Transverse colon (tissue), 4 donors: ENCODE measurements at regions not wholly inside any gene's neighbourhood (a gene's known extent, or its start where the extent isn't known, plus 50 kb on each side); places are given as distances from the start of the nearest gene placed in this dataset.
A peak's percentile ranks its signal among the peaks of the same experiment; 100 is the strongest.

Experiments used
- DNase-seq: peaks from one replicate; pipeline ENCODE4 v3.0.0-alpha.2; 2019
- H3K27ac ChIP-seq, 4 donors: fragments of 200-600 bp; sonication (generic); 2 replicates each; pipeline ENCODE4 v1.5.1; 2016 to 2018; ENCODE audit warnings: inconsistent platforms in 4 of 4
- H3K27me3 ChIP-seq: fragments of 200-600 bp; sonication (generic); 2 replicates; pipeline ENCODE4 v1.5.1; 2017; ENCODE audit warnings: inconsistent platforms
- H3K36me3 ChIP-seq, 4 donors: fragments of 200-600 bp; sonication (generic); 2 replicates each; pipeline ENCODE4 v1.5.1; 2017 to 2019; ENCODE audit warnings: inconsistent platforms in 4 of 4
- H3K4me1 ChIP-seq, 4 donors: fragments of 200-600 bp; sonication (generic); 2 replicates each; pipeline ENCODE4 v1.5.1; 2017 to 2020; ENCODE audit warnings: inconsistent platforms in 4 of 4
- H3K4me3 ChIP-seq, 4 donors: fragments of 200-600 bp; sonication (generic); 1 replicate in 1 of 4; 2 replicates in 3 of 4; pipeline versions ENCODE4 v1.5.1 to v1.6.1; 2017 to 2019; ENCODE audit warnings: inconsistent platforms in 4 of 4
- H3K9me3 ChIP-seq, 2 donors: fragments of 200-600 bp; sonication (generic); 2 replicates each; pipeline ENCODE4 v1.5.1; 2017 to 2019; ENCODE audit warnings: inconsistent platforms in 2 of 2
- EP300 ChIP-seq: sonication (generic); formaldehyde crosslinking; IDR thresholded peaks from one replicate; pipeline ENCODE4 v1.6.1; 2017; ENCODE audit warnings: antibody characterized with exemption, low read depth
- POLR2A ChIP-seq: fragments of 450-650 bp; IDR thresholded peaks from one replicate; pipeline ENCODE4 v1.6.1; 2016; ENCODE audit warnings: antibody characterized with exemption, mild to moderate bottlenecking, moderate library complexity
- POLR2AphosphoS5 ChIP-seq, 3 donors: sonication (generic); formaldehyde crosslinking; IDR thresholded peaks; one replicate each; pipeline ENCODE4 v1.6.1; 2016; ENCODE audit warnings: antibody characterized with exemption in 3 of 3
- WGBS, 2 donors: methylation state at CpG; one replicate each; pipeline ENCODE4 v1.1.5; 2018; ENCODE audit warnings: low coverage in 1 of 2; 5-methylcytosine and 5-hydroxymethylcytosine counted together
- in situ Hi-C, 4 donors: fragments of 200-750 bp; cut with MboI; loops; one replicate each; pipeline versions ENCODE4 v1.15.0 to v1.15.1; 2017; ENCODE audit warnings: low sequenced_read_pairs in 3 of 4, low pct_ligation_motif_present in 1 of 4, low pct_unique_long_range_greater_than_20kb in 1 of 4
- intact Hi-C: fragments of 100-400 bp; cut with DNase I; formaldehyde crosslinking; loops from one replicate; pipeline ENCODE4 v1.15.1; 2023; ENCODE audit warnings: low total_unique reads
- TF ChIP-seq, protein P1 (sequence below), 5 experiments: fragments of 200-600 bp in 3 of 5; fragments of 450-650 bp in 2 of 5; sonication (generic) in 3 of 5; IDR thresholded peaks; 1 replicate in 2 of 5; 2 replicates in 3 of 5; pipeline ENCODE4 v1.5.1; 2016 to 2017; ENCODE audit warnings: antibody characterized with exemption in 5 of 5, inconsistent platforms in 3 of 5, mild to moderate bottlenecking in 2 of 5, moderate library complexity in 1 of 5

DNA sequence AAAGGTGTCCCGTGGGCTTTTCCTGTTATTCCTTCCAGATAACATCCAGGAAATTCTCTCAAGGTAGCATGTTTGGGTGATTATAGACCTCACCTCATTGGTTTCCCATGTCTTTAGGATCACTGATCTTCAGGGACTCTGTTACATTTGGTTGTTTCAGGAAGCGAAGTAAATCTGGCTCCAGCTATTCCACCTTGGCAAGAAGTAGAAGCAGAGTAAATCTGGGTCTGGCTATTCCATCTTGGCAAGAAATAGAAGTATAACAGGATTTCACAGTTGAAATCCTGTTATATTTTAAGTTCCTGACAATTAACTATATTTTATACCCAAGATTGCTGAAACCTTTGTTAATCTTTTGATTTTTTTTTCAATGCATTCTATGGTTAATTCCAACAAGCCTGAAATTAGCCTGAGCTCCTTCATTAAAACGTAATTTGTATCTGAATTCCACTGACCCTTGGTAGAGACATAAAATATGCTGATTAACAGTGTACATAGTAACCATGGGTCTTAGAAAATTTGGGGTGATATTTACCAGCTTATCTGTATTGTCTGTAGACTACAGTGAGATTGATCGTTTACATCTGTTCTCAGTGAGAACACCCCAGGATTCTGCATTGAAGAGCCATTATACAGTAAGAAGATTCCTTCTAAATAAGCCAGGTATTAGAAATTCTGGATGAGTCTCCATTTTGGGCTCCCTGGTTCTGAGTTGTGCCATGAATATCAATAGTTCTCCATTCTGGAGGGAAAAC is 267.6 kb upstream of the SLITRK6 start:
- in situ Hi-C loops: no loop called here
- H3K36me3 ChIP-seq: no peaks in the 10 kb centered on the region
- no peaks in the 10 kb centered on the region for H3K27me3 ChIP-seq
- no peaks in the 10 kb centered on the region for H3K9me3 ChIP-seq
- intact Hi-C loops: no loop called here
- whole genome bisulfite sequencing, 2 donors: 61 to 63% methylated on average over 4 of the region's 4 CpGs
- H3K4me3 ChIP-seq: no peak overlapping the region
- no peak overlapping the region for H3K27ac ChIP-seq
- TF ChIP-seq, protein P1, sequence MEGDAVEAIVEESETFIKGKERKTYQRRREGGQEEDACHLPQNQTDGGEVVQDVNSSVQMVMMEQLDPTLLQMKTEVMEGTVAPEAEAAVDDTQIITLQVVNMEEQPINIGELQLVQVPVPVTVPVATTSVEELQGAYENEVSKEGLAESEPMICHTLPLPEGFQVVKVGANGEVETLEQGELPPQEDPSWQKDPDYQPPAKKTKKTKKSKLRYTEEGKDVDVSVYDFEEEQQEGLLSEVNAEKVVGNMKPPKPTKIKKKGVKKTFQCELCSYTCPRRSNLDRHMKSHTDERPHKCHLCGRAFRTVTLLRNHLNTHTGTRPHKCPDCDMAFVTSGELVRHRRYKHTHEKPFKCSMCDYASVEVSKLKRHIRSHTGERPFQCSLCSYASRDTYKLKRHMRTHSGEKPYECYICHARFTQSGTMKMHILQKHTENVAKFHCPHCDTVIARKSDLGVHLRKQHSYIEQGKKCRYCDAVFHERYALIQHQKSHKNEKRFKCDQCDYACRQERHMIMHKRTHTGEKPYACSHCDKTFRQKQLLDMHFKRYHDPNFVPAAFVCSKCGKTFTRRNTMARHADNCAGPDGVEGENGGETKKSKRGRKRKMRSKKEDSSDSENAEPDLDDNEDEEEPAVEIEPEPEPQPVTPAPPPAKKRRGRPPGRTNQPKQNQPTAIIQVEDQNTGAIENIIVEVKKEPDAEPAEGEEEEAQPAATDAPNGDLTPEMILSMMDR (IDR thresholded peaks at IDR 0.05): no peak
- TF ChIP-seq POLR2AphosphoS5 (IDR thresholded peaks at IDR 0.05): no peak
- TF ChIP-seq POLR2A: no peak
- no peak for TF ChIP-seq EP300
- no peak for DNase-seq
- no peaks in the 10 kb centered on the region for H3K4me1 ChIP-seq

DNA sequence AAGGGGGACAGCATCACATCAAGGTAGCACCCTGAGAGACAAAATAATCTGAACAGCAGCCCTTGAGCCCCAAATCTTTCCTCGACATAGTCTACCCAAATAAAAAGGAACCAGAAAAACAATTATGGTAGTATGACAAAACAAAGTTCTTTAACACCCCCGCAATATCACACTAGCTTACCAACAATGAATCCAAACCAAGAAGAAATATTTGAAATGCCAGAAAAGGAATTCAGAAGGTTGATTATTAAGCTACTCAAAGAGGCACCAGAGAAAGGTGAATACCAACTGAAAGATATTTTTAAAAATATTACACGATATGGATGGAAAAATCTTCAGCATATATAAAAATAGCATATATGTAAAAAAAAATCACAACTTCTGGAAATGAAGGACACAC is 252.9 kb upstream of the SLITRK6 start:
- TF ChIP-seq POLR2AphosphoS5 (IDR thresholded peaks at IDR 0.05) (no peak), POLR2A (no peak), EP300 (no peak)
- TF ChIP-seq, protein P1 (IDR thresholded peaks at IDR 0.05): no peak
- no peak for DNase-seq
- intact Hi-C loops (no loop called here), in situ Hi-C loops (no loop called here)
- no peaks in the 10 kb centered on the region for H3K4me1 ChIP-seq
- 87 to 89% methylated on average over 3 of the region's 3 CpGs for WGBS, 2 donors
- no peaks in the 10 kb centered on the region for H3K36me3 ChIP-seq
- H3K9me3 ChIP-seq: no peaks in the 10 kb centered on the region
- no peak overlapping the region for H3K27ac ChIP-seq
- no peaks in the 10 kb centered on the region for H3K27me3 ChIP-seq
- no peak overlapping the region for H3K4me3 ChIP-seq

DNA sequence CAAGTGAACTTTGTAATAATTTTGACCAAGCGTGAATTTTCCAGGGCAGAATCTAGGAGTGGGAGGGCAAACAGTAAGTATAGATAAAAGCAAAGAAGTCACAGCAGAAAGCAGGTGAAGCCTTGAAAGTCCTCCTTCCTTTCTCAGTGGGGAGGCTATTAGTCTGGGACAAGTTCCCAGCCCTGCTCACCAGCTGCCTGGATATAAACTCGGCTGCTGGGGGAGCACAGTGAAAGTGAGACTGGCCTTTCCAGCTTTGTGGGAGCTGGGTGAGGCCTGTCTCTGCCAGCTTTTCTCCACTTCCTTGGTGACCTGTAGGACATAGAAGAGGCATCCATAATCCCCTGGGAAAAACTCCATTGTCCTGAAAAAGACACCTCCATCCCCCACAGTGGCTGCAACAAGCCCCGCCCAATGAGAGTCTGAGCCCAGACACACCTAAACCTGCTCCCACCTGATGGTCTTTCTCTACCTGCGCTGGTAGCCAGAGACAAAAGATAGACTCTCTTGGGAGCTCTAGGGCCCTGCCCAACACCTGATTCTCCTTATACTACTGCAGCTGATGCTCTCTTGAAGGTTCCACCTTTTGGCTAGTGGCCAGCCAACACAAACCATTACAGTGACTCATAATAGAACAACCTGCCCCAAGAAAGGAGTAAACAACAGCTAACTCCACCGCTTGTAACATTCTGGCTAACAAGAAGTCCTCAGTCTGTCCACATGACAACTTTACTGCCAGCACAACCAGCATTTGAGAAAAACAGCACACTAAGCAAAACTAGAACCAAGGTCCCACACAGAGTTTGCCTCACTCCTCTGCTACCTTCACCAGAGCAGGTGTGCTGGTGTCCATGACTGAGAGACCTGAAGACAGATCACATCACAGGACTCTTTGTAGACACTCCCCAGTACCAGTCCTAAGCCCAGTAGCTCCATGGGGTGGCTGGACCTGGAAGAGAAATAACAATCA is 252.2 kb upstream of the SLITRK6 start:
- in situ Hi-C loops: no loop called here

DNA sequence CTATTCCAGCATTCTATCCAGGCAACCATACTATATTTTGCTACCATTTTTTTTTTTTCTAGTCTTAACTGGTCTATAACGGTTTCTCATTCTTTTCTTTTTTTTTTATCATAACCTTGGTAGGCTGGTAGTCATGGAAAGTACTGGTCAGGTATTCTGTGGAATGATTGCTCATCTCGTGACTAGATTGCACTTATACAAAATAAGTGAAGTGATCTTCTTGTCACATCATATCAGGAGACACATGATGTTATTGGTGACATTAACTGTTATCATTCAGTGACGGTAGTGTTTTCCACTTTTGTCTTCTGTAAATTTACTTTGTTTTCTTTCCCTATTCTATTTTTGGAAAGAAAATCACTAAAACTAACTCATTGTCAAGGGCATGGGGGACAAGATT is 239.3 kb upstream of the SLITRK6 start:
- no peak for DNase-seq
- Histone ChIP-seq H3K4me1 (no peaks in the 10 kb centered on the region), H3K27me3 (no peaks in the 10 kb centered on the region), H3K36me3 (no peaks in the 10 kb centered on the region), H3K27ac (no peak overlapping the region), H3K4me3 (no peak overlapping the region), H3K9me3 (no peaks in the 10 kb centered on the region)
- intact Hi-C loops: no loop called here
- in situ Hi-C loops: no loop called here
- TF ChIP-seq EP300 (no peak), POLR2A (no peak), POLR2AphosphoS5 (IDR thresholded peaks at IDR 0.05) (no peak)
- TF ChIP-seq, protein P1 (IDR thresholded peaks at IDR 0.05): no peak
- 76 to 84% methylated on average over 3 of the region's 3 CpGs for WGBS, 2 donors

More for the DNA sequence above, 252.2 kb upstream of the SLITRK6 start:
- H3K36me3 ChIP-seq: no peaks in the 10 kb centered on the region
- H3K27ac ChIP-seq: no peak overlapping the region
- no peaks in the 10 kb centered on the region for H3K27me3 ChIP-seq
- 61 to 67% methylated on average over 1 to 5 of the region's 5 CpGs for WGBS, 2 donors
- TF ChIP-seq POLR2A: no peak
- TF ChIP-seq POLR2AphosphoS5 (IDR thresholded peaks at IDR 0.05): no peak
- intact Hi-C loops: no loop called here
- no peak overlapping the region for H3K4me3 ChIP-seq
- H3K9me3 ChIP-seq: no peaks in the 10 kb centered on the region
- peak; percentile 27 for DNase-seq
- H3K4me1 ChIP-seq: no peaks in the 10 kb centered on the region
